ENCODE measurements at regions not wholly inside any gene's neighbourhood (a gene's known extent, or its start where the extent isn't known, plus 50 kb on each side); places are given as distances from the start of the nearest gene placed in this dataset.
"Not testable (repeated sequence)": the region's sequence is repeated elsewhere in the genome, so short reads cannot be mapped to it uniquely, and the experiment has no call there.

DNA sequence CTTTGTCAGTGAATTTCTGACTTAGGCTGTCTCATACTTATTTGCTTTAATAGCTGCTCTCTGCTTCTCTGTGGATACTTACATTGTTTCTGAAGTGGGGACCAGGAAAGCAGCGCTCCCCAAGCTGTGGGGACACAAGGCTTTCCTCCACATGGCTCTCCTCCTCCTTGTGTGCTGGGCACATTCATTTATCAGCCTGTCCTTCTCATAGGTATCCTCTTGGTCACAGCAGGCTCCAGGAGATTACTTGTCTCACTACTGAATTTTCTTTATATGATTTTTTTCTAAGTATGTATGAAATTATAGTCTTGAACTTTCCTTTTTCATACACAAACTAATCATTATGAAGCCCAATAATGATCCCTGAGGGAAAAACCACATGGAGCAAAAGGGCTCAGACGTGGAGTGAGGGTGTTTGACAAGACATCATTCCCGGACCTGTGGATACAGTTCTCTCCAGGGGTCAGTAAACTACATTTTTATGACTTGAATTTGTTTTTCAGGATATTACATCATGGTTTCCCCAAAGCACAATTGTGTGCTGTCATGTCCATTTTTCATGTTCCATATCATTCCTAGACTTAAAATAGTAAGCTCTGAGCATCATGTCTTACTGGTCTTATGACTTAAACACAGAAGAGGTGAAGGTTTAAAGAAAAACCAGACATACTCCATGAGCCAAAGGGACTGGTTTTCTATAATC lies 234.5 kb downstream of the PCSK1 start:
- FAIRE-seq, result no peak

DNA sequence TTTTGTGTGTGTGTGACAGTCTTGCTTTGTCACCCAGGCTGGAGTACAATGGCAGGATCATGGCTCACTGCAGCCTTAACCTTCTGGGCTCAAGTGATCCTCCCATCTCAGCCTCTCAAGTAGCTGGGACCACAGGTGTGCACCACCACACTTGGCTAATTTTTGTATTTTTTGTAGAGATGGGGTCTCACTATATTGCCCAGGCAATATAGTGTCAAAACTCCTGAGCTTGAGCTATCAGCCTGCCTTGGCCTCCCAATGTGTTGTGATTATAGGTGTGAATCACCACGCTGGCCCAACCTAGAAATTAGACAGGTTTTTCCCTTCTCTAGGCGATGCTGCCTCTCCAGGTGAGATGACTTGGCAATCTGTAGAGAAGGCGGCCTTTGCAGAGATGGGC lies 235.3 kb downstream of the PCSK1 start:
- FAIRE-seq, result not testable (repeated sequence)

DNA sequence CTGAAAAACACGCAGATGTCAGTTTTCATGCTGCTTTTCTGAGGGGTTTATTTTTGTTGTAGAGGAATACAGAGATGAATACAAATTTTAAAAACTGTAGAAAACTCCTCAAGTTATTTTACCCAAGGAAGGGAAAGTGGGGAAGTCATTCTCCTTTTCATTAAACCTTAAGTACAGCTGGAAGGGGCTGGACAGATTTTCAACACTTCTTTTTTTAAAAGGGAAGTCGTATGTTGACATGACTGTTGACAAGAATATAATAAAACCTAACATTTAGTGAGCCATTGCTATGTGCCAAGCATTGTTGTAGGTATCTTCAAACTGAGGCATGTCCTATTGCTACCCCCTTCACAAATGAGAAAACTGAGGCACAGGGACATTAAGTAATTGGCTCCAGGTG lies 235.7 kb upstream of the ELL2 start:
- no peak for FAIRE-seq

DNA sequence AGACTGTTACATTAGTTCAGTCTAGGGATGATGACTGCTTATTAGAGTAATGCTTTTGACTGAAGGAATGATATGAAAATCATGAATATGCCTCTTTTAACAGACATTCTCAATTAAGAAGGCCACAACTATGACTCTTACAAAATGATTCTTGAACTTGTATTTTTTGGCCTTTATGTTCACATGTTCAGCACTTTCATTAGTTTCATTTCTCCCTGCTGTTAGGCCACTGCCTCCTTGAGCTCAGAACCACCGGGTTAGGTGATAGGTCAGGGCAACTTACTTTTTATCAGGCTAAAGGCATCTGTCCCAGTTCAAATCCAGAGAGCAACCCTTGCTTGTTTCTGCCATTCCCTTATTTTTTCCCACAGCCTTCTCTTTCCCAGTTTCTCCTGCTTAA lies 235.2 kb upstream of the ELL2 start:
- no peak for FAIRE-seq

DNA sequence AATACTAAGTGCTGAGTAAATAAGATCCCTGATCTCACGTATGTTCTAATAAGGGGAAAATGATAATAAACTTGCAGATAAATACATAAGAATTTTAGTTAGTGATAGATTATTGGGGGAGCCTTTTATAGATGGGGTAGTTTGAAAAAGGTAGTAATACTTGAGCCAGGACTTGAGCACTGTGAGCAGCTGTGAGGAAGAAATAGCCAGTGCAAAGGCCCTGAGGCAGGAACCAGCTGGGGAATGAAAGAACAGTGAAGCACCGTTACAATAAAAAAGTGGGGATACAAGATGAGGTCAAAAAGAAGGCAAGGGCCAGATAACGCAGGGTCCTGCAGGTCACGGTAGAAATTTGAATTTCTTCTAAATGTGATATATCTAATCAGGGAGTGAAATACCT lies 234.8 kb upstream of the ELL2 start:
- FAIRE-seq, result no peak

DNA sequence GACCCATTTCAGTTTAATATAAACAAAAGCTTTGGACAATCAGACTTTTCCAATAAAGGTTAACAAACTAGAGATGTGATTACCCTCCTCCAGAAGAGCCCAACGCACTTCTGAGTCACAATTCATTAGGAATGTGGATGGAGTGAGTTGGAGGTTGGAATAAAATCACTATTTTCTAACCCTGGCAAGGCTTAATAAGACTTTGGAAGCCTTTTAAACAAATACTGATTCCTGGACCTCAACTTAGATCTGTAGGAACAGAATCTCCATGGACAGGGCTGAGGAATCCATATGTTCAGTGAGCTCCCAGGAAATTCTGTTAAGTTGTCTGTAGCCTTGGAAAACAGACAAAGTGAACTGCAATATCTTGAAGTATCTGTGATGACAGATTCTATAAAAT lies 233.5 kb upstream of the ELL2 start:
- no peak for FAIRE-seq

DNA sequence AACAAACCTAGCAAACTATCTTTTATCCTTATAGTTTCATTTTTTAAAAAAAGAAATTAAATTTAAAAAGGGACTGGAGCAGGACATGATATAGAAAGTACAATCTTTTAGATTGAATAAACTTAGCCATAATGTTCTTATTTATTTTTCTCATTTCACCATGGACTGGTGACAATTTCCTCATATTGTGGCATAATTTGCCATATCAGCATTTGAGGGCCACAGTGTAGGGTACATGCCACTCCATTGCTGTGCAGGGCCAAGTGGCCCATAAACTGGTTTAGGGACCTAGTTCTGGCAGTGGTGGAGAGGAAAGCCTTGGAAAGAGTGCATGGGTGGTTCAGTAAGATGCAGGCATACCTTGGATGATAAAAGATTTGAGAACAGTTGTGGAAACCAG lies 232.9 kb upstream of the ELL2 start:
- FAIRE-seq, result no peak

DNA sequence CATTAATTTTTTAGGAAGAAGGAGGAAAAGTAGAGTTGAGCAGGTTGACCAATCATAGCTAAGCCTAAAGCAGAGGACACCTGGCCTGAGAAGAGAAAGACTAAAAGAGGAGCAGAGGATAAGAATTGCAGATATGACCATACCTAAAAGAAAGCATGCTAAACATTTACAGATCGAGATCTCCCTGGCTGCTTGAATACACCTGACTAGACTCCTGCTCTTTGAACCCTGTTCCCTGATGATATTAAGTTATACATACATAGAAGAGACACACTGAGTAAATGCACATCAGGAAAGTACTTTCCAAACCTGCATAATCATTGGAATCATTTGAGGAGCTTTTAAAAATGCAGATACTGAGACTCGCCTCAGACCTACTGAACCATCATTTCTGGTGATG lies 232.3 kb upstream of the ELL2 start:
- FAIRE-seq, result no peak

DNA sequence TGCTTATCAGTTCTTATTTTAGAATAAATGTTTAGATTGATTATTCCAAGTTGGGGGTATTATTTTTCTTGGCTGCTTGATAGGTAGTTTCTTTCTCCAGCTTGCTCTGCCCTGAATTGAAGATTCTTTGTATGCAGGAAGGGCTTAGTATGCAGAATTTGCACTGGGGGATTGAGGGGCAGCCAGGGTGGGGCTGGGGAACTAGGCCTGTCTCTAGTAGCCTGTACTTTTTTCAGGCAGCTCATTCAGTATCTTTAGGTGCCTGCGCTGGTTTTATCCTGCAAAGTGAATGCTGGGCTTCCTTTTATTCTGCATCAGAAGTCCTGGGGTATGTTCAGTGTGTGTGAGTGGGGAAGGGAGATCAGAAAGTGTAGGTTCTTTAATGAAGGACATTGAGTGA lies 228.3 kb upstream of the ELL2 start:
- FAIRE-seq, result no peak

DNA sequence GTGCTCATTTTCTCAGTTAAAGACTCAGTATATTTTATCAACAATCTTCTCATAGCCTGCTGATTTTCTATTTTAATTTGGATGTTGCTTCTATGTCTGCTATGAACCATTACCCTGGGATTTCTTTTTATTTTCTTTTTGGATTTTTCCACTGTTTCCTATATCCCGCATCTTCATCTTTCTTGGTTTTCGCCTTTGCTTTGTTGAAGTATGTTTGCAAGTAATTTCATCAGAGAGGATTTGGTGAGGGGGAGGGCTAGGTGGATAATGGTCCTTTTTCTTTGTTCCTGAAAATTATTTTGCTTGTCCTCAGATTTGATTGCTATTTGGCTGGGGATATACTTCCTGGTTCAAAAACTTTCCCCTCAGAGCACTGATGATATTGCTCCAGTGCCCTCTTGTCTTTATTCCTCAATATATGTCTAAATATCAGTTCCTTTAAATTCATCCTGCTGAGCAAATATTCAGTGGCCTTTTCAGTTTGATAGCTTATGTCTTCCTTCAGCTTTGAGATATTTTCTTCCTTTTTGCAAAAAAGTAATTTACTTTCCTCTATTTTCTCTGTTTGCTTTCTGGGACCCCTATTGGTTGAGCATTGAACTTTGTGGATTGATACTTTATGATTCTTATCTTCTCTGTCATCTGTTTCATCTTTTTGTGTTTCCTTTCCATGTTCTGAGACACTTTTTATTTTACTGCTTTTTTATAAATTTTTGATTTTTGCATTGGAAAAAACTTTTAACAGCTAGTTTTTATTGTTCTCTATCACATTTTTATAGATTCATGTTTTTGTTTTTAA lies 227.6 kb upstream of the ELL2 start:
- no peak for FAIRE-seq

DNA sequence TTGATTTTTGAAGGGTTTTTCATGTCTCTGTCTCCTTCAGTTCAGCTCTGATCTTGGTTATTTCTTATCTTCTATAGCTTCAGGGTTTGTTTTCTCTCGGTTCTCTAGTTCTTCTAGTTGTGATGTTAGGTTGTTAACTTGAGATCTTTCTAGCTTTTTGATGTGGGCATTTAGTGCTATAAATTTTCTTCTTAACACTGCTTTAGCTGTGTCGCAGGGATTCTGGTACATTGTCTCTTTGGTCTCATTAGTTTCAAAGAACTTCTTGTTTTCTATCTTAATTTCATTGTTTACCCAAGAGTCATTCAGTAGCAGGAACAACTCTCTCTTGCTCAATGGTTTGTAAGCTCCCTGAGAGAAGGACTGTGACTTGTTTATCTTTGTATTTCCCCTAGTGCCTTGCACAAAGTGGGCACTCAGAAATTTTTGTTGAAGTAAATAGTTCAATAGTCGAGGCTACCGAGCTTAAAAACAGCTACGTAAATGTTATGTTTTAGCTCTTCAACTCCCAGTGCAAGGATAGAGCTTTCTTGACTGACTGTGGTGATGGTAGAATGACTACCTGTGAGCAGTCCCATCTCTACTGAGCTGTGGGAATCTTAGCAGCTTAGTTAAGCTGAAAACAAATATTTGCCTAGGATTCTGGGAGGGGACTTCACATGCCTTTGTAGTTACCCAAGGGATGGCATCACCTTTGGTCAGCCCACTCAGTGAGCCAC lies 225.8 kb upstream of the ELL2 start:
- peak; percentile 21 for FAIRE-seq

DNA sequence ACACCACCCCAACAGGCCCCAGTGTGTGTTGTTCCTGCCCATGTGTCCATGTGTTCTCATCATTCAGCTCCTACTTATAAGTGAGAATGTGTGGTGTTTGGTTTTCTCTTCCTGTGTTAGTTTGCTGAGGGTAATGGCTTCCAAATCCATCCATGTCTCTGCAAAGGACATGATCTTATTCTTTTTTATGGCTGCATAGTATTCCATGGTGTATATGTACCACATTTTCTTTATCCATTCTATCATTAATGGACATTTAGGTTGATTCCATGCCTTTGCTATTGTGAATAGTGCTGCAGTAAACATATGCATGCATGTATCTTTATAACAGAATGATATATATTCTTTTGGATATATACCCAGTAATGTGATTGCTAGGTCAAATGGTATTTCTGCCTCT lies 222.9 kb upstream of the ELL2 start:
- not testable (repeated sequence) for FAIRE-seq

DNA sequence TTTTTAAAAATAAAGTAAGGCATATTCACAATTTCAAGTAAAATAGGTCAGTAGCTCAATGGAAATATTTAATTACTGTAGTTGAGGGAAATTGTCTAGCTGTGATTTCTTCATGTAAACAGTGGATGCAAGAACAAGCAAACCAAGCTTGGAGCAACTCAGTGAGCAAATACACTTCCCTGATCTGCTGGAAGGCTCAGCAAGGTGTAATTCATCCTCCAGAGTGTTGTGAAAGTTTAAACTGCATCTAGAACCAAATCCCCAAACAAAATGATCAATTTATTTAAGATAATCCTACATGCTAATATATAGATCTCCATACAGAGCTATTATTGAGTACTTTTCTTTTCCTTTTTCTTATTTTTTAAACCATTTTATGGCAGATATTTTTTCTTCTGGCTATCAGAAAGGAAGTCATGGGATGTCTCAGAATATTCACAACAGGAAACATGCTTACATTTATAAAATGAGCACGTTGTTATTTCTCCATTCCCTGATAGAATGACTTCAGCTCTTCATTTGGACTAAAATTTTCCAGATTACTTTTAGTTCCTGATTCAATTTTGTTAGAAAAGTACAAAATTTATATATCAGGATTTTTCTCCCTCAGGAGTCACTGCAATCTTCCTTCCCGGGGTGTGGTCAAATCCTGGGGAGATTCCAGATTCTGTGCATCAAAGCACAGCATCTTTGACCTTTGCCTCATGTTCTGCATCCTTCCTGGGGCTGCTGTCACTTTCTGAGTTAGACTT lies 219.2 kb upstream of the ELL2 start:
- no peak for FAIRE-seq

DNA sequence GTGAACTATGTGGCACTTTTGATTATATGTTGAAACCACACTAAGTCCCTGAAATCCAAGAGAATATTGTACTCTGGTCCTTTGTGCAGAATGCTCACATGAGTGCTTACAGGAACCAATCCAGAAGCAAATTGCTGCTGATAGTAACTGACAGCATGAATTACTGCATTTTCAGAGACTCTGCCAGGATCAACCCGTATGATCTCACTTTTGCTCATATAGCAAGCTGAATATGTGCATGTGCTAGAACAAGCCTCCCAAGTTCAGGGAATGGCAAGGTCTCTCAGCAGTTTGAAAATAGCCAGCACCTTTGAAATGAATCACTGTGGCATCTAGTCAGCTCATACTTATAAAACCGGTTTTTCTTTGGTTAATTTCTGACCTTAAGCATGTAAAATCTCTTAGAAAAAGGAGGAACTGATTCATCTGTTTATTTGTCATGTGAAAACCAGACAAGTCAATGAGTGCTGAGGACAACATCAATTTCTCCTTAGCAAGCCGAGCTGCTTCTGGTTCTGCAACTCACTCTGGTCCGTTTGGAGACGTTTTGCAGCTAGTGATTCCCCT lies 215.7 kb upstream of the ELL2 start:
- no peak for FAIRE-seq

DNA sequence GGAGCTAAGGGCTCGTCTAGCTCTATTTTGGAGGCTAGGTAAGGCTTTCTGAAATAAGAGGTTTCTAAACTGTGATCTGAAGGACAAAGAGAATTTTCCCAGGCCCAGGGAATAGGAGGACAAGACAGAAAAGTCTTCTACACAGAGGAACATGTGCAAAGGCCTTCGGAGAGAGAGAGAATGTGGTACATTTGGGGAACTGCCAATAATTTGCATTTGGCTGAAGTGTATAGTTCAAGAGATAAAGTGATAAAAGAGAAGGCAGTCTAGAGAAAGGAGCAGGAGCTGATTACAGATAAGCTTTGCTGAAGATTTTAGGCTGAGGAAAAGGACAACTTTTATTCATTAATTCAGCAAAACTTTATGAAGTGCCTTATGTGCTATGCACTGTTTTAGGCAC lies 214.4 kb upstream of the ELL2 start:
- no peak for FAIRE-seq

DNA sequence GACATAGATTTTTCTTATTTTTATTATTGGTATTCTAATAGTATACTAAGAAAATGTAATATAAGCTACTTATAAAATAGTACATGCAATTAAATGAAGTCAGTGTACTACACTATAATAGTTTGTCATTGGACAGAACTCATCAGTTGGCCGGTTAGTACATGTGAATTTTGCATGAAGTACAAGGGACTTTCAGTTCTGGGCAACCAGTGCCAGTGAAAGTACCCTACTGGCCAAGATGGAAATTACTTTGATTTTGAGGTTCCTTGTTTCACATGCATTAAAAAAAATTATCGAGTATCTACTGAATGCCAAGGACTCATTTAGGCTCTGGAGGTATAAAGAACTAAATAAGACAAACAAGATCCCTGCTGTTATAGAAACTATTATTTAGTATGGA lies 213.4 kb upstream of the ELL2 start:
- no peak for FAIRE-seq

DNA sequence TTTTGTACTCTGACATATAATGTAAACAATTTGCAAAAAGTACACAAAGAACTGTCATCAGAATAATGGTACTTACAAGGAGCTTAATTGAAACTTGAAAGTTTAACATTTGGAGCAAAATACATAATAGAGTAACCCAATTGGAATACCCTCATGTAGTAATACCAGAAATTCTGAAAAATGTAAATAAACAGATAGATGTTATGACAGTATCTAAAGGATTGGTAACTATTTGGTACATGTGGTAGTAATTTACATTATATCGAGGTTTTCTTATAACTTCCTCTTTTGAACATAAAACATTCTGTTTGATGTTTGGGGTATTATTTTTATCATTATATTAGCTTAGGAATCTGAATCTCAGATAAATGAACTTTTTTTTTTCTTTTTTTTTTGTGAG lies 211.7 kb upstream of the ELL2 start:
- no peak for FAIRE-seq

DNA sequence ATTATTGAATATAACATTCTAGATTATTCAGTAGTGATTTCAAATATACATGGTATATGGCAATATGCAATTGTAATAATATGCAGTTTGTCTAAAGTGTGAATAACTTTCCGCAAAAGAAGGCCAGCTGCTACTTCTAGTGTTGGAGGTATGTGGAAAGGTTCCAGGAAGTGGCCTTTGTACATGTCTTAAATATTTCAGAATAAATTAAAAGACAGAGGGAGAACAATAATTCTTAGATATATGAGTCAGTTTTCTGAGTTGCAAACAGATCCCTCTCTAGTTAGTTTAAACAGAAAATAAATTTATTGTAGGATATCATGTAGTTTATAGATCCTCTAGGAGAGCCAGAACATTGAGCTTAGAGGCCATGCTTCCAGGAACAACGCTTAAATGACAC lies 210.8 kb upstream of the ELL2 start:
- no peak for FAIRE-seq

DNA sequence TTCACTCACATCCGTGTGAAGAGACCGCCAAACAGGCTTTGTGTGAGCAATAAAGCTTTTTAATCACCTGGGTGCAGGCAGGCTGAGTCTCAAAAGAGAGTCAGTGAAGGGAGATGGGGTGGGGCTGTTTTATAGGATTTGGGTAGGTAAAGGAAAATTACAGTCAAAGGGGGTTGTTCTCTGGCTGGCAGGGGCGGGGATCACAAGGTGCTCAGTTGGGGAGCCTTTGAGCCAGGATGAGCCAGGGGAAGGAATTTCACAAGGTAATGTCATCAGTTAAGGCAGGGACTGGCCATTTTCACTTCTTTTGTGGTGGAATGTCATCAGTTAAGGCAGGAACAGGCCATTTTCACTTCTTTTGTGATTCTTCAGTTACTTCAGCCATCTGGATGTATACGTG lies 210.3 kb upstream of the ELL2 start:
- FAIRE-seq, result not testable (repeated sequence)

DNA sequence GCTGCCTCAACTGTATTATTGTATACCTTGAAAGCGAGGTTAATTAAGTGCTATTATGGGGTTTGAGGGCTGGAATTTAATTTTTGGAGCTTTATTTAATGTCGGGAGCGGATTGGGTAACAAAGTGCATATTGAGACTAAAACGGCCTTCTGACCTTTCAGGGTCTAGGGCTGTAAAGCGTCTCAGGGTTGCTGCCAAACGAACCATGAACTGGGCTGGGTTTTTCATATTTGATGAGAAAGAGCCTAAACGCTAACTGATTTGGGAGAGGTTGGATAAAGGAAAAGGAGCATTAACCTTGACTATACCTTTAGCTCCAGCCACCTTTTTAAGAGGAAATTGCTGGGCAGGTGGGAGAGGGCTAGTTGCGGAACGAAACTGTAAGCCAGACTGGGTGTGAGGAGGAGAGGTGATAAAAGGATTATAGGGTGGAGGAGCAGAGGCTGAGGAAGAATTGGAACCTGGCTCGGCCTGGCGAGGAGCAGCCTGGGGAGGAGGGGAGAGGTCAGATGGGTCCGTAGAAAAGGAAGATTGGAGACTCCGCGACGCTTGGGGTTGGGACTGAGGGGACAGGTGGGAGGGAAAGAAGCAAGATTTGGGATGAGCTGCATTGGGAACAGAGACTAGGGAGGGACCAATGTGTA lies 209.0 kb upstream of the ELL2 start:
- not testable (repeated sequence) for FAIRE-seq

DNA sequence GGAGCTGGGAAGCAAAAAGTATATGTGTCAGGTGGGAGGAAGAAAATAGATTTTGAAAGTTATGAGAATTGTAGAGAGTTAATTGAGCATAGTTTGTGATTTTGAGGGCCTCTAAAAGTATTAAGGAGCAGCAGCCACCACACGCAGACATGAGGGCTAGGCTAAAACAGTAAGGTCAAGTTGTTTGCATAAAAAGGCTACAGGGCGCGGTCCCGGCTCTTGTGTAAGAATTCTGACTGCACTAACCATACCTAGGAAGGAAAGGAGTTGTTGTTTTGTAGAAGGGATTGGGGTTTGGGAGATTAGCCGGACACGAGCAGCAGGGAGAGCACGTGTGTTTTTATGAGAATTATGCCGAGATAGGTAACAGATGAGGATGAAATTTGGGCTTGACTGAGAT lies 207.2 kb upstream of the ELL2 start:
- FAIRE-seq, result not testable (repeated sequence)

DNA sequence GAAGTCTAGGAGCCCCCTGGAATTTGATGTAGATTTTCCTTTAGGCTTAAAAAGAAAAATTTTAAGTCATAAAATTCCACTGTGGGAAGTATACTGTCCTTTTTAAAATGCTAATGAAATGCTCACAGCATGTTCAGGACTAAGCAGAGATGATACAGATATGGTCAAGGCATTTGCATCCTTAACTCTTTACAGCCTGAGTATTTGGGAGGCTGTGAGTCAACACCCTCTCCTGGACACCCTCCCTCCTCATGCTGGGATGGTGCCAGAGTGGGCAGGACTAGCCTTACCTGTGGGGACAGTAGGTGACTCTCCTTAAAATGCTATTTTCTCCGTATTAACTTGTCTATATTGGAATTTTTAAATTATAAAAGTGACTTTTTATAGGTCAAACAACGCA lies 197.4 kb upstream of the ELL2 start:
- no peak for FAIRE-seq
